Astrocyte of the cerebellum (primary cell): ENCODE measurements at regions not wholly inside any gene's neighbourhood (a gene's known extent, or its start where the extent isn't known, plus 50 kb on each side); places are given as distances from the start of the nearest gene placed in this dataset.

Experiments used
- DNase-seq: peaks from one replicate; pipeline ENCODE4 v3.0.0-alpha.2; 2011; ENCODE audit warnings: low read depth
- H3K4me3 ChIP-seq: 2 replicates; pipeline ENCODE4 v1.5.1; 2011; ENCODE audit warnings: mild to moderate bottlenecking, low read depth, low read length, moderate library complexity
- CTCF ChIP-seq: IDR thresholded peaks from 2 replicates; pipeline ENCODE4 v1.5.1; 2012; ENCODE audit warnings: low read length, low read depth, moderate library complexity, mild to moderate bottlenecking; ENCODE audit errors: missing control alignments
- in situ Hi-C: cut with HindIII; loops from 2 replicates; pipeline ENCODE4 v1.10.0; 2017; ENCODE audit warnings: low sequenced_read_pairs

- DNase-seq, result no peak
- TF ChIP-seq CTCF, result no peak
- in situ Hi-C loops, result no loop called here
- no peak overlapping the region for H3K4me3 ChIP-seq
These were observed 321.1 kb downstream of the HS3ST3B1 start for GRCh38 chr17:14621826-14622614.

GRCh38 chr17:14619821-14620220 lies 318.9 kb downstream of the HS3ST3B1 start:
- no peak for TF ChIP-seq CTCF
- in situ Hi-C loops, result no loop called here
- DNase-seq, result no peak
- H3K4me3 ChIP-seq, result no peak overlapping the region

GRCh38 chr17:14616528-14616927 lies 315.6 kb downstream of the HS3ST3B1 start:
- H3K4me3 ChIP-seq, result no peak overlapping the region
- DNase-seq, result no peak
- in situ Hi-C loops, result no loop called here
- TF ChIP-seq CTCF, result no peak

- in situ Hi-C loops, result no loop called here
- no peak for TF ChIP-seq CTCF
- H3K4me3 ChIP-seq, result no peak overlapping the region
- DNase-seq, result no peak
These were observed 304.4 kb downstream of the HS3ST3B1 start for GRCh38 chr17:14605267-14605599.

- no peak overlapping the region for H3K4me3 ChIP-seq
- TF ChIP-seq CTCF, result no peak
- in situ Hi-C loops, result no loop called here
- no peak for DNase-seq
These were observed 303.8 kb downstream of the HS3ST3B1 start for GRCh38 chr17:14604591-14605266.

GRCh38 chr17:14596224-14596623 lies 295.3 kb downstream of the HS3ST3B1 start:
- DNase-seq, result no peak
- H3K4me3 ChIP-seq, result no peak overlapping the region
- in situ Hi-C loops, result no loop called here
- TF ChIP-seq CTCF, result no peak
